BLaER1 treated with 17β-estradiol and CSF1 and Interleukin-3, amounts not matched to agents 10 nM and 100 nM (cell line): ENCODE measurements at regions not wholly inside any gene's neighbourhood (a gene's known extent, or its start where the extent isn't known, plus 50 kb on each side); places are given as distances from the start of the nearest gene placed in this dataset.
A peak's percentile ranks its signal among the peaks of the same experiment; 100 is the strongest.

Source experiments
- H3K27ac ChIP-seq, 11 experiments: shearing (Covaris generic); formaldehyde crosslinking; 2 replicates each; pipeline ENCODE4 v1.8.1; 2022
- H3K27me3 ChIP-seq, 11 experiments: shearing (Covaris generic); formaldehyde crosslinking; 2 replicates each; pipeline ENCODE4 v1.8.1; 2022
- H3K36me3 ChIP-seq, 11 experiments: shearing (Covaris generic); formaldehyde crosslinking; 2 replicates each; pipeline ENCODE4 v1.8.1; 2022
- H3K4me1 ChIP-seq, 10 experiments: shearing (Covaris generic); formaldehyde crosslinking; 2 replicates each; pipeline ENCODE4 v1.8.1; 2022
- H3K4me2 ChIP-seq, 11 experiments: shearing (Covaris generic); formaldehyde crosslinking; 2 replicates each; pipeline ENCODE4 v1.8.1; 2022
- H3K4me3 ChIP-seq, 10 experiments: shearing (Covaris generic); formaldehyde crosslinking; 2 replicates each; pipeline ENCODE4 v1.8.1; 2022
- H3K9ac ChIP-seq, 11 experiments: shearing (Covaris generic); formaldehyde crosslinking; 2 replicates each; pipeline ENCODE4 v1.8.1; 2022
- H3K9me3 ChIP-seq, 11 experiments: shearing (Covaris generic); formaldehyde crosslinking; replicated peaks in 1 of 11; 2 replicates each; pipeline ENCODE4 v1.8.1; 2022
- H4K20me1 ChIP-seq, 11 experiments: shearing (Covaris generic); formaldehyde crosslinking; 2 replicates each; pipeline ENCODE4 v1.8.1; 2022
- Cebpa-rat ChIP-seq, 11 experiments: shearing (Covaris generic); IDR thresholded peaks; 2 replicates each; pipeline ENCODE4 v1.8.1; 2022

- no peak for TF ChIP-seq Cebpa-rat (IDR thresholded peaks at IDR 0.05)
- Histone ChIP-seq H3K36me3 (no peaks in the 10 kb centered on the region), H3K27ac (no peak overlapping the region), H3K4me2 (no peak overlapping the region), H3K27me3 (no peaks in the 10 kb centered on the region), H3K9ac (no peak overlapping the region), H3K4me1 (peaks cover 0 to 14% (median 0%) of the 10 kb centered on the region in 10 experiments; a peak in 4 of 20 replicates), H3K9me3 (no peaks in the 10 kb centered on the region), H3K4me3 (no peak overlapping the region), H4K20me1 (no peaks in the 10 kb centered on the region)
These were observed 97.1 kb upstream of the DAB1 start for GRCh38 chr1:57520743-57521515.

- peak overlapping the region in 3 of 11 experiments; percentile 3 to 17 (median 11); a peak in 2 of 22 replicates for H3K4me2 ChIP-seq
- no peak for TF ChIP-seq Cebpa-rat (IDR thresholded peaks at IDR 0.05)
These were observed 94.6 kb upstream of the DAB1 start for GRCh38 chr1:57518496-57518895.

GRCh38 chr1:57517587-57518374 is 93.9 kb upstream of the DAB1 start:
- no peak overlapping the region for H3K9ac ChIP-seq

More at GRCh38 chr1:57518496-57518895, 94.6 kb upstream of the DAB1 start:
- no peak overlapping the region for H3K9ac ChIP-seq
- no peaks in the 10 kb centered on the region for H4K20me1 ChIP-seq
- no peaks in the 10 kb centered on the region for H3K27me3 ChIP-seq
- H3K27ac ChIP-seq: no peak overlapping the region
- H3K4me3 ChIP-seq: no peak overlapping the region
- no peaks in the 10 kb centered on the region for H3K36me3 ChIP-seq
- H3K4me1 ChIP-seq: peaks cover 0 to 14% (median 0%) of the 10 kb centered on the region in 10 experiments; a peak in 5 of 20 replicates
- no peaks in the 10 kb centered on the region for H3K9me3 ChIP-seq

GRCh38 chr1:57512386-57512785 is 88.5 kb upstream of the DAB1 start:
- Histone ChIP-seq H3K27ac (peak overlapping the region in 4 of 11 experiments; percentile 27 to 56 (median 29); a peak in 5 of 22 replicates), H3K9me3 (peaks cover 0 to 2% (median 0%) of the 10 kb centered on the region in 11 experiments; a peak in 3 of 22 replicates), H3K36me3 (no peaks in the 10 kb centered on the region), H4K20me1 (no peaks in the 10 kb centered on the region), H3K4me2 (peak overlapping the region in 10 of 11 experiments; percentile 37 to 84 (median 76); a peak in 18 of 22 replicates), H3K9ac (0 out of 22 replicates have a peak overlapping the region, but pooled peaks of 1 of the 11 experiments have one; percentile 24), H3K4me1 (peaks cover 7 to 44% (median 29%) of the 10 kb centered on the region in 10 experiments; a peak in 19 of 20 replicates), H3K27me3 (no peaks in the 10 kb centered on the region), H3K4me3 (no peak overlapping the region)
- no peak for TF ChIP-seq Cebpa-rat (IDR thresholded peaks at IDR 0.05)

More at GRCh38 chr1:57517587-57518374, 93.9 kb upstream of the DAB1 start:
- no peaks in the 10 kb centered on the region for H3K36me3 ChIP-seq
- H4K20me1 ChIP-seq: no peaks in the 10 kb centered on the region
- H3K4me1 ChIP-seq: peaks cover 3 to 19% (median 6%) of the 10 kb centered on the region in 10 experiments; a peak in 19 of 20 replicates
- H3K27me3 ChIP-seq: no peaks in the 10 kb centered on the region
- no peak overlapping the region for H3K27ac ChIP-seq
- peak overlapping the region in 2 of 11 experiments; percentile 11 to 17; a peak in 1 of 22 replicates for H3K4me2 ChIP-seq
- no peak for TF ChIP-seq Cebpa-rat (IDR thresholded peaks at IDR 0.05)
- no peaks in the 10 kb centered on the region for H3K9me3 ChIP-seq
- H3K4me3 ChIP-seq: no peak overlapping the region

- H3K4me1 ChIP-seq: peaks cover 3 to 38% (median 22%) of the 10 kb centered on the region in 10 experiments; a peak in 16 of 20 replicates
- H4K20me1 ChIP-seq: no peaks in the 10 kb centered on the region
- no peak overlapping the region for H3K27ac ChIP-seq
- H3K9ac ChIP-seq: no peak overlapping the region
- H3K27me3 ChIP-seq: no peaks in the 10 kb centered on the region
- TF ChIP-seq Cebpa-rat (IDR thresholded peaks at IDR 0.05): no peak
- H3K4me3 ChIP-seq: no peak overlapping the region
- peaks cover 0 to 6% (median 0%) of the 10 kb centered on the region in 11 experiments; a peak in 3 of 22 replicates for H3K9me3 ChIP-seq
- H3K4me2 ChIP-seq: no peak overlapping the region
- H3K36me3 ChIP-seq: no peaks in the 10 kb centered on the region
These were observed 83.1 kb upstream of the DAB1 start for GRCh38 chr1:57506941-57507340.

GRCh38 chr1:57503337-57503736 is 79.5 kb upstream of the DAB1 start:
- no peak for TF ChIP-seq Cebpa-rat (IDR thresholded peaks at IDR 0.05)
- Histone ChIP-seq H3K9me3 (peaks cover 0 to 6% (median 0%) of the 10 kb centered on the region in 11 experiments; a peak in 1 of 22 replicates), H3K27ac (no peak overlapping the region), H3K36me3 (no peaks in the 10 kb centered on the region), H3K4me1 (peaks cover 0 to 8% (median 5%) of the 10 kb centered on the region in 10 experiments; a peak in 5 of 20 replicates), H3K4me2 (no peak overlapping the region), H3K9ac (no peak overlapping the region), H3K27me3 (no peaks in the 10 kb centered on the region), H3K4me3 (no peak overlapping the region), H4K20me1 (no peaks in the 10 kb centered on the region)

GRCh38 chr1:57500136-57500830 is 76.4 kb upstream of the DAB1 start:
- Histone ChIP-seq H3K36me3 (no peaks in the 10 kb centered on the region), H4K20me1 (no peaks in the 10 kb centered on the region), H3K4me3 (no peak overlapping the region), H3K9me3 (no peaks in the 10 kb centered on the region), H3K27me3 (no peaks in the 10 kb centered on the region), H3K4me2 (no peak overlapping the region), H3K9ac (no peak overlapping the region), H3K27ac (no peak overlapping the region), H3K4me1 (no peaks in the 10 kb centered on the region)
- no peak for TF ChIP-seq Cebpa-rat (IDR thresholded peaks at IDR 0.05)

- Histone ChIP-seq H3K9me3 (no peaks in the 10 kb centered on the region; a peak in 1 of 22 replicates), H3K4me1 (peaks cover 0 to 5% (median 0%) of the 10 kb centered on the region in 10 experiments; a peak in 3 of 20 replicates), H3K4me3 (no peak overlapping the region), H3K9ac (no peak overlapping the region), H3K36me3 (no peaks in the 10 kb centered on the region), H4K20me1 (no peaks in the 10 kb centered on the region), H3K27ac (no peak overlapping the region), H3K27me3 (no peaks in the 10 kb centered on the region), H3K4me2 (no peak overlapping the region)
- no peak for TF ChIP-seq Cebpa-rat (IDR thresholded peaks at IDR 0.05)
These were observed 70.7 kb upstream of the DAB1 start for GRCh38 chr1:57494530-57495079.
